ENCODE measurements at regions not wholly inside any gene's neighbourhood (a gene's known extent, or its start where the extent isn't known, plus 50 kb on each side); places are given as distances from the start of the nearest gene placed in this dataset.

DNA sequence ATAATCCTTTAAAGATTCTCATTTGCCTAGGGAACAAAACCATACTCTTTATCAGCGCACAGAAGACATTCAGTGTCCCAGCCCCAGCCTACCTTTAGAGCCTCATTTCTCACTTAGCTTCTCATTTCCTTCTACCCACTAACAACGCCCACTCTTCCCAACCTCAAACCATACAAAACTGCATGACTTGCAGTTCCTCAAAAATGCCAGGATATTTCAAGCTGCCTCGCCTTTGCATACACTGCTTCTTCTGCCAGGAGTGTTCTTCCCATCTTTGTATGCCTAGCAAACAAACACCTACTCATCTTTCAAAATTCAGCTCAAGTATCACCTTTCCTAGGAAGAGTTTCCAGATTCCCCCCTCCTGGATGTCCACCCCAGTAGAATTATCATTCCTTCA, 129.9 kb upstream of the ADGRL3 start:
- H3K27me3 ChIP-seq (replicated peaks in 1 of 4; ENCODE audit: control insufficient read depth in 3 of 4, extremely low read depth in 1 of 4, insufficient read depth in 3 of 4, low read length in 3 of 4) = no peaks in the 10 kb centered on the region
- H3K27ac ChIP-seq (ENCODE audit: low read depth, low read length) = no peak overlapping the region
- TF ChIP-seq KDM4A (IDR thresholded peaks at IDR 0.05; ENCODE audit: low read depth, low read length, severe bottlenecking) = no peak
- no peak for TF ChIP-seq SP4 (IDR thresholded peaks at IDR 0.05; ENCODE audit: low read length)
- no peak for TF ChIP-seq ZNF274 (IDR thresholded peaks at IDR 0.05; ENCODE audit: borderline replicate concordance, extremely low read depth, low read length)
- no peak for TF ChIP-seq TCF12 (IDR thresholded peaks at IDR 0.05; ENCODE audit: low read depth, low read length)
- no peak for TF ChIP-seq ASH2L (IDR thresholded peaks at IDR 0.05; ENCODE audit: low read length)
- TF ChIP-seq TBP (IDR thresholded peaks at IDR 0.05; ENCODE audit: low read depth, low read length) = no peak
- no peak for TF ChIP-seq GTF2F1 (IDR thresholded peaks at IDR 0.05; ENCODE audit: borderline replicate concordance, low read depth, low read length)
- TF ChIP-seq GABPA (IDR thresholded peaks at IDR 0.05; ENCODE audit: borderline replicate concordance, insufficient read depth, low read length) = no peak
- TF ChIP-seq NANOG (IDR thresholded peaks at IDR 0.05; ENCODE audit: insufficient read depth, low read depth, low read length, poor library complexity, severe bottlenecking) = no peak
- no peak for TF ChIP-seq CBX8 (IDR thresholded peaks at IDR 0.05; ENCODE audit: borderline replicate concordance, low read depth, low read length)
- no peak for TF ChIP-seq EGR1 (IDR thresholded peaks at IDR 0.05; ENCODE audit: borderline replicate concordance, low read depth, low read length)
- TF ChIP-seq, protein P1, sequence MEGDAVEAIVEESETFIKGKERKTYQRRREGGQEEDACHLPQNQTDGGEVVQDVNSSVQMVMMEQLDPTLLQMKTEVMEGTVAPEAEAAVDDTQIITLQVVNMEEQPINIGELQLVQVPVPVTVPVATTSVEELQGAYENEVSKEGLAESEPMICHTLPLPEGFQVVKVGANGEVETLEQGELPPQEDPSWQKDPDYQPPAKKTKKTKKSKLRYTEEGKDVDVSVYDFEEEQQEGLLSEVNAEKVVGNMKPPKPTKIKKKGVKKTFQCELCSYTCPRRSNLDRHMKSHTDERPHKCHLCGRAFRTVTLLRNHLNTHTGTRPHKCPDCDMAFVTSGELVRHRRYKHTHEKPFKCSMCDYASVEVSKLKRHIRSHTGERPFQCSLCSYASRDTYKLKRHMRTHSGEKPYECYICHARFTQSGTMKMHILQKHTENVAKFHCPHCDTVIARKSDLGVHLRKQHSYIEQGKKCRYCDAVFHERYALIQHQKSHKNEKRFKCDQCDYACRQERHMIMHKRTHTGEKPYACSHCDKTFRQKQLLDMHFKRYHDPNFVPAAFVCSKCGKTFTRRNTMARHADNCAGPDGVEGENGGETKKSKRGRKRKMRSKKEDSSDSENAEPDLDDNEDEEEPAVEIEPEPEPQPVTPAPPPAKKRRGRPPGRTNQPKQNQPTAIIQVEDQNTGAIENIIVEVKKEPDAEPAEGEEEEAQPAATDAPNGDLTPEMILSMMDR (IDR thresholded peaks at IDR 0.05; ENCODE audit: control extremely low read depth in 1 of 3, insufficient read depth in 1 of 3, low read depth in 1 of 3, low read length in 3 of 3) = no peak
- WGBS, 2 experiments (ENCODE audit: extremely low coverage in 1 of 2, insufficient coverage in 1 of 2, insufficient read length in 1 of 2, insufficient replicate concordance in 2 of 2, low coverage in 1 of 2, low lambda C conversion rate in 2 of 2, missing lambda C conversion rate in 1 of 2) = 85 to 100% methylated on average over 1 to 3 of the region's 3 CpGs
- H3K79me2 ChIP-seq (ENCODE audit: control insufficient read depth in 1 of 2, insufficient read depth in 2 of 2, low read length in 2 of 2) = no peaks in the 10 kb centered on the region
- DNase-seq (ENCODE audit: low read depth in 1 of 2, low spot score in 2 of 2) = no peak
- H2AFZ ChIP-seq (ENCODE audit: low read length) = no peak overlapping the region; the same call in 1 of the 2 replicates
- no peak overlapping the region for H2BK120ac ChIP-seq (replicated peaks; ENCODE audit: low read depth, low read length)
- H3K4me2 ChIP-seq (ENCODE audit: insufficient read depth in 1 of 2, low read depth in 2 of 2, low read length in 2 of 2) = no peak overlapping the region
- no peak overlapping the region for H2BK12ac ChIP-seq (ENCODE audit: low read depth, low read length)
- no peak overlapping the region for H3K4me3 ChIP-seq (ENCODE audit: extremely low read depth in 1 of 4, insufficient read depth in 2 of 4, low read depth in 3 of 4, low read length in 4 of 4)
- CTCF ChIA-PET (ENCODE audit: partially characterized antibody) = interaction anchor here (0.9 kb wide), 1 partner anchor 12 kb away, joined by 5 read pairs; no protein-coding TSS in a partner anchor
- H2BK20ac ChIP-seq (ENCODE audit: low read length) = no peak overlapping the region
- H3K79me1 ChIP-seq (ENCODE audit: low read depth, low read length) = no peaks in the 10 kb centered on the region
- no peak overlapping the region for H3K14ac ChIP-seq (ENCODE audit: insufficient read length)
- no peaks in the 10 kb centered on the region for H3K36me3 ChIP-seq (ENCODE audit: control insufficient read depth in 2 of 4, insufficient read depth in 4 of 4, low read length in 3 of 4)
- H4K8ac ChIP-seq (ENCODE audit: extremely low read depth, insufficient read depth, low read length) = no peak overlapping the region
- no peaks in the 10 kb centered on the region for H4K20me1 ChIP-seq (replicated peaks in 1 of 2; ENCODE audit: control insufficient read depth in 1 of 2, insufficient read depth in 2 of 2, low read length in 2 of 2)
- H2BK15ac ChIP-seq (ENCODE audit: low read length) = no peak overlapping the region
- FAIRE-seq = no peak
- no peak overlapping the region for H2BK5ac ChIP-seq (ENCODE audit: low read depth, low read length)
- H4K91ac ChIP-seq (replicated peaks; ENCODE audit: insufficient read length, low read length) = no peak overlapping the region
- H3K9ac ChIP-seq (replicated peaks in 1 of 4; ENCODE audit: extremely low read depth in 1 of 4, low read depth in 3 of 4, low read length in 3 of 4) = no peak overlapping the region
- H3K56ac ChIP-seq (replicated peaks; ENCODE audit: insufficient read length, low read depth, low read length) = no peak overlapping the region
- H2AK5ac ChIP-seq (ENCODE audit: low read depth, low read length) = no peak overlapping the region
- POLR2A ChIA-PET (ENCODE audit: partially characterized antibody) = no interaction called here
- no peaks in the 10 kb centered on the region for H3K23me2 ChIP-seq (ENCODE audit: low read depth, low read length)
- H3K18ac ChIP-seq (ENCODE audit: extremely low read depth, low read length) = no peak overlapping the region
- H3K9me3 ChIP-seq (ENCODE audit: insufficient read depth in 2 of 2, low read depth in 1 of 2, low read length in 1 of 2) = no peaks in the 10 kb centered on the region
- H3K4me1 ChIP-seq (replicated peaks in 1 of 4; ENCODE audit: control insufficient read depth in 3 of 4, insufficient read depth in 4 of 4, low read length in 3 of 4) = no peaks in the 10 kb centered on the region
- no peak overlapping the region for H3K4ac ChIP-seq (replicated peaks; ENCODE audit: insufficient read length, low read depth, low read length)
- no peak overlapping the region for H4K5ac ChIP-seq (ENCODE audit: insufficient read length, low read depth, low read length)
- H3K23ac ChIP-seq (ENCODE audit: insufficient read length) = no peak overlapping the region
